Esophagus muscularis mucosa (tissue), 4 donors: ENCODE measurements at regions not wholly inside any gene's neighbourhood (a gene's known extent, or its start where the extent isn't known, plus 50 kb on each side); places are given as distances from the start of the nearest gene placed in this dataset.
"Not testable (repeated sequence)": the region's sequence is repeated elsewhere in the genome, so short reads cannot be mapped to it uniquely, and the experiment has no call there.

Source experiments
- DNase-seq: peaks from one replicate; pipeline ENCODE4 v3.0.0-alpha.2; 2017; ENCODE audit errors: extremely low spot score
- H3K27ac ChIP-seq, 4 donors: fragments of 200-600 bp; sonication (generic); replicated peaks in 1 of 4; 1 replicate in 3 of 4; 2 replicates in 1 of 4; pipeline ENCODE4 v1.5.1; 2016 to 2019; ENCODE audit warnings: mild to moderate bottlenecking in 1 of 4
- H3K27me3 ChIP-seq, 4 donors: fragments of 200-600 bp; sonication (generic); one replicate each; pipeline versions ENCODE4 v1.5.1 to v1.6.0; 2016 to 2019
- H3K36me3 ChIP-seq, 4 donors: fragments of 200-600 bp; sonication (generic); one replicate each; pipeline ENCODE4 v1.5.1; 2016 to 2019
- H3K4me1 ChIP-seq, 4 donors: fragments of 200-600 bp; sonication (generic); one replicate each; pipeline ENCODE4 v1.5.1; 2016 to 2019
- H3K4me3 ChIP-seq, 4 donors: fragments of 200-600 bp; sonication (generic); 1 replicate in 2 of 4; 2 replicates in 2 of 4; pipeline ENCODE4 v1.5.1; 2016 to 2019; ENCODE audit warnings: mild to moderate bottlenecking in 4 of 4, moderate library complexity in 1 of 4
- H3K9me3 ChIP-seq, 4 donors: fragments of 200-600 bp; sonication (generic); 1 replicate in 3 of 4; 2 replicates in 1 of 4; pipeline ENCODE4 v1.5.1; 2016 to 2019
- CTCF ChIP-seq, 3 experiments: fragments of 200-600 bp in 2 of 3; fragments of 450-650 bp in 1 of 3; sonication (generic) in 2 of 3; IDR thresholded peaks; one replicate each; pipeline ENCODE4 v1.5.1; 2017 to 2019; ENCODE audit warnings: antibody characterized with exemption in 3 of 3, mild to moderate bottlenecking in 2 of 3, moderate library complexity in 1 of 3
- EP300 ChIP-seq: sonication (generic); formaldehyde crosslinking; IDR thresholded peaks from one replicate; pipeline ENCODE4 v1.6.1; 2017; ENCODE audit warnings: antibody characterized with exemption
- POLR2A ChIP-seq: fragments of 450-650 bp; IDR thresholded peaks from one replicate; pipeline ENCODE4 v1.6.1; 2017; ENCODE audit warnings: antibody characterized with exemption, moderate library complexity, mild to moderate bottlenecking, low read depth
- POLR2AphosphoS5 ChIP-seq, 2 donors: sonication (generic); formaldehyde crosslinking; IDR thresholded peaks; one replicate each; pipeline ENCODE4 v1.6.1; 2017; ENCODE audit warnings: antibody characterized with exemption in 2 of 2
- WGBS: methylation state at CpG from one replicate; pipeline ENCODE4 v1.1.5; 2018; 5-methylcytosine and 5-hydroxymethylcytosine counted together
- intact Hi-C: fragments of 100-400 bp; cut with DNase I; formaldehyde crosslinking; loops from one replicate; pipeline ENCODE4 v1.15.1; 2023

DNA sequence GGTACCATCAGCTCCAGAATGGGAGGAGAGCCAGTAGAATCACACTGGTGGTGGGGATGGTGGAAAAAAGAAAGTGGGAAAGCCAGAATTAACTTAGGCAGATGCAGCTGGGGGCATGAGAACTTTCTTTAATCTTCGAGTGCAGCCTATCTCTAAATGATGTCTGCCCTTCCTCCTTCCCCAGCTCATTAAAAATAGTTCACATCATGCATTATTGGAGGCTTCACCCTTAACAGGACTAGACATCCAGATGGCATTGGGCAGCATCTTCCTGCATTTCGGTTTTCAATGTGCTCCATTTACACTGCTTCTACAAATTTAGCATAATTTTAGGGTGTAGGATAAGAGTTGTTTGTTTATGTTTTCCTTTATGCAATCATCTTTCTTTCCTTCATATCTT, 272.8 kb downstream of the COG6 start:
- 88% methylated on average over 2 of the region's 2 CpGs for WGBS
- DNase-seq = no peak
- no peak for TF ChIP-seq POLR2A
- TF ChIP-seq CTCF (IDR thresholded peaks at IDR 0.05) = no peak
- no peak for TF ChIP-seq EP300
- TF ChIP-seq POLR2AphosphoS5 (IDR thresholded peaks at IDR 0.05) = no peak
- Histone ChIP-seq H3K4me1 (no peaks in the 10 kb centered on the region), H3K27ac (no peak overlapping the region), H3K4me3 (no peak overlapping the region), H3K27me3 (no peaks in the 10 kb centered on the region), H3K36me3 (no peaks in the 10 kb centered on the region), H3K9me3 (peaks cover 0 to 7% (median 3%) of the 10 kb centered on the region in 4 donors)
- intact Hi-C loops = no loop called here

DNA sequence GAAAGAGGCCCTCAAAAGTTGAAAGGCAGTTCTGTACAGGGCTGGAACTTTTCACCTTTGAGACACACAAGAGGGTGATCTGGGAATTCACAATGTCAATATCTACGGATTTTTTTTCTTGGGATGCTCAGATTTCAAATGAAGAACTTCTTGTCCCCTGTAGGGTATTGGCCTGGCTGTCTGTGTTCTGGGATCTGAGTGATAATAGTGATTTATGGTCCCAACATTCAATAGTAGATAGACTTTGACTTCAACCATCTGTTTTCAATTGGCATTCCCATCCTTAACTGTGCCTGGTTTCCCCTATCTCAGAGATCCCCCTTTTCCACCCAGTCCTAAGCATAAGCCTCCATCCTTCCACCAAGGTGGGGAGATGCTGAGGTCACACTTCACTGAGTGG, 274.1 kb downstream of the COG6 start:
- H3K36me3 ChIP-seq = no peaks in the 10 kb centered on the region
- no peaks in the 10 kb centered on the region for H3K4me1 ChIP-seq
- 75% methylated on average over 1 of the region's 1 CpG for WGBS
- H3K27ac ChIP-seq = no peak overlapping the region
- H3K4me3 ChIP-seq = no peak overlapping the region
- TF ChIP-seq EP300 = no peak
- TF ChIP-seq POLR2A = no peak
- no peak for TF ChIP-seq POLR2AphosphoS5 (IDR thresholded peaks at IDR 0.05)
- TF ChIP-seq CTCF (IDR thresholded peaks at IDR 0.05) = no peak
- DNase-seq = no peak
- intact Hi-C loops = no loop called here
- H3K27me3 ChIP-seq = no peaks in the 10 kb centered on the region
- peaks cover 0 to 7% (median 3%) of the 10 kb centered on the region in 4 donors for H3K9me3 ChIP-seq

- H3K4me1 ChIP-seq = no peaks in the 10 kb centered on the region
- no peaks in the 10 kb centered on the region for H3K27me3 ChIP-seq
- no peak for DNase-seq
- TF ChIP-seq CTCF (IDR thresholded peaks at IDR 0.05) = no peak
- no peak for TF ChIP-seq EP300
- no peak for TF ChIP-seq POLR2A
- no peak for TF ChIP-seq POLR2AphosphoS5 (IDR thresholded peaks at IDR 0.05)
- peaks cover 0 to 5% (median 2%) of the 10 kb centered on the region in 4 donors for H3K9me3 ChIP-seq
- H3K4me3 ChIP-seq = no peak overlapping the region
- WGBS = 71% methylated on average over 2 of the region's 2 CpGs
- H3K36me3 ChIP-seq = no peaks in the 10 kb centered on the region
- no peak overlapping the region for H3K27ac ChIP-seq
- intact Hi-C loops = no loop called here
Measured at GRCh38 chr13:39930060-39930459, 274.6 kb downstream of the COG6 start.

GRCh38 chr13:39930544-39931444, 275.3 kb downstream of the COG6 start:
- Histone ChIP-seq H3K4me1 (no peaks in the 10 kb centered on the region), H3K4me3 (no peak overlapping the region), H3K36me3 (no peaks in the 10 kb centered on the region), H3K9me3 (no peaks in the 10 kb centered on the region), H3K27ac (no peak overlapping the region), H3K27me3 (no peaks in the 10 kb centered on the region)
- intact Hi-C loops = no loop called here
- 82% methylated on average over 6 of the region's 6 CpGs for WGBS
- TF ChIP-seq EP300 (no peak), POLR2A (no peak), POLR2AphosphoS5 (IDR thresholded peaks at IDR 0.05) (no peak), CTCF (IDR thresholded peaks at IDR 0.05) (no peak)
- no peak for DNase-seq

DNA sequence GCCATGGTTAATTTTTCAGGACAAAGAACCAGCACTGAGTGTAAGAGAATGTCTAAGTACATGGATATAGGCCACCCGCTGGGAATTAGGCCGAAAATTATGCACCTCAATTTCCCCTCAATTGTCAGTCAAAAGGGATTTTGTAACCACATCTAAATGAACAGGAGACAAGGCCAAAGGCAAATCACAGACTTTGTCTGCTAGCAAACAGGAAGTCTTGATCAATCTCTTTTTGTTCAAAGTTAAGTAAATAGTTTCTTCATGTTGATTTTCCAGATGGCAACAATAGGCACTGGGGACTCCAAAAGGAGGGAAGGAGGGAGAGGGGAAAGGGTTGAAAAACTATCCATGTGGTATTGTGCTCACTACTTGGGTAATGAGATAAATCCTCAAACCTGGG, 276.0 kb downstream of the COG6 start:
- H3K36me3 ChIP-seq = no peaks in the 10 kb centered on the region
- no peaks in the 10 kb centered on the region for H3K27me3 ChIP-seq
- no peak overlapping the region for H3K4me3 ChIP-seq
- no peaks in the 10 kb centered on the region for H3K9me3 ChIP-seq
- WGBS = 92% methylated on average over 2 of the region's 2 CpGs
- intact Hi-C loops = no loop called here
- no peak for DNase-seq
- H3K4me1 ChIP-seq = no peaks in the 10 kb centered on the region
- TF ChIP-seq EP300 (no peak), CTCF (IDR thresholded peaks at IDR 0.05) (no peak), POLR2AphosphoS5 (IDR thresholded peaks at IDR 0.05) (no peak), POLR2A (no peak)
- H3K27ac ChIP-seq = no peak overlapping the region

DNA sequence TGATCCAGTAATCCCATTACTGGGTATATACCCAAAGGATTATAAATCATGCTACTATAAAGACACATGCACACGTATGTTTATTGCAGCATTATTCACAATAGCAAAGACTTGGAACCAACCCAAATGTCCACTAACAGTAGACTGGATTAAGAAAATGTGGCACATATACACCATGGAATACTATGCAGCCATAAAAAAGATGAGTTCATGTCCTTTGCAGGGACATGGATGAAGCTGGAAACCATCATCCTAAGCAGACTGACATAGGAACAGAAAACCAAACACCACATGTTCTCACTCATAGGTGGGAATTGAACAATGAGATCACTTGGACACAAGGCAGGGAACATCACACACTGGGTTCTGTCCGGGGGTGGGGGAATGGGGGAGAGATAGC, 277.1 kb downstream of the COG6 start:
- H3K36me3 ChIP-seq, H3K4me3 ChIP-seq, intact Hi-C loops, DNase-seq, H3K27me3 ChIP-seq, H3K27ac ChIP-seq, H3K9me3 ChIP-seq, H3K4me1 ChIP-seq: not testable (repeated sequence)
- 91% methylated on average over 2 of the region's 2 CpGs for WGBS
